Activated CD4-positive, alpha-beta T cell treated with anti-CD3 and anti-CD28 coated beads for 24 hours (primary cell): ENCODE measurements at regions not wholly inside any gene's neighbourhood (a gene's known extent, or its start where the extent isn't known, plus 50 kb on each side); places are given as distances from the start of the nearest gene placed in this dataset.

ENCODE experiments used
- DNase-seq, 2 donors: peaks; one replicate each; pipeline ENCODE4 v3.0.0-alpha.2; 2020; ENCODE audit warnings: low read depth in 2 of 2

DNA sequence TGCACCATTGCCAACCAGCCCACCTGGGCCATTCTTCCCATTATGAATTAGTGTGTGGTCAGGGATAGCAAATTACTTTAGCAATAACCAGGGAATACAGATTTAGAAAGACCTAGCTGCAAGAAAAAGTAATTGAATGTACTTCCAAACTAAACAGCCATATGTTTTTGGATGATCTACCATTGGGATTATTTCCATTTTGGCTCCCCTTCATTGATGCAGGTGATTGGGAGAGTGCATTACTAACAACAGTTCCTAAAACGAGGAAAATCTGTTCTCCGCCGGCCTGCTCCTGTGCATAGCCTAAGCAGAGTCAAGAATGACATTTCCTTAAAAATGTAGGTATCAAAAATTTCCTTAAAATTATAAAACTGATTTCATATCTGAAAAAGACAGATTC lies 58.5 kb downstream of the MAIP1 start:
- DNase-seq: no peak

DNA sequence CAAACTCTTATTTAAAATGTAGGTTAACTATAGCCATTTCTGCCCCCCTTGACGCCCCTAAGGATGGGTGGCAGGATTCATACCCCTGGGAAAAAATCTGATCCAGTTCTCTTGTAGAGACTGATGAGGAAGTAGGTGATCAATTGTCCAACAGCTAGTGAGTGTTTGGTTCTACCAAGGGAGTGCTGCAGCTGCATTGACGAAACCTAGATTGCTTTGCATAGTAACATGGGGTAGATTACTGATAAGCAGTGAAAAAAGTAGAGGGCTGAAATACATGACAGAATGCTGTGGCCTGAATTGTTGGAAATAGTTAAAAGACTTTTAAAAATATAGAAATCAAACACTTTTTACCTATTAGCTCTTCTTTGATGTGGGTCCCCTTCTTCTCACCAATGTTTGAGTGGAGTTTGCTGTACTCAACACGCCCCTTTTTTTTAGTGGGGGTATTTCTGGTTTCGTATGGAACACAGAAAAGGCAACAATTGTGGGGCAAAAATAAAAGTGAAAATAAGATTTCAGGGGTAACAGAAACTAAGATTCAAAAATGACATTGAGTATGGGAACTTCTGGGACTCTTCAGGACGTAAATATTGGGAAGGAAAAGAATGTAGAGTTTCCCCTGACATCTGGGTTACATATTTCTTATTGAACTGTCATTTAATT lies 66.2 kb downstream of the MAIP1 start:
- DNase-seq: no peak

DNA sequence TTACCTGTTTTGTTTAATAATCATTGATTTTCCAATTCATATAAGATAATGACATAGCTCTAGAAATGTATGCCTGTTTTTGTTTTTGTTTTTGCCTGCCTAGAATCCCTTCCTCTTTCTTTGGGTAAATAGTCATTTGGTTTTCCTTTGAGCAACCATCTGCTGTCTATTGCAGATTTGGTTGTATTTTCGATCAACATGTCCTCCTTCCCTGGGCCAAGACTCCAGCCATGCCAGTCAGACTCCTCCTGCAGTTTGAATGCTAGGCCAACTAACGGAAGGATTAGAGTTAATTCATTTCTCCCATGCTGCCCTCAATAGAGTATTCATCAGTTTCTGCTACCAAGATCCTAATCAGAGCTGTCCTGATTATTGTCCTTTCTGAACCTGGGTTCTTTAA lies 67.1 kb downstream of the MAIP1 start:
- no peak for DNase-seq

DNA sequence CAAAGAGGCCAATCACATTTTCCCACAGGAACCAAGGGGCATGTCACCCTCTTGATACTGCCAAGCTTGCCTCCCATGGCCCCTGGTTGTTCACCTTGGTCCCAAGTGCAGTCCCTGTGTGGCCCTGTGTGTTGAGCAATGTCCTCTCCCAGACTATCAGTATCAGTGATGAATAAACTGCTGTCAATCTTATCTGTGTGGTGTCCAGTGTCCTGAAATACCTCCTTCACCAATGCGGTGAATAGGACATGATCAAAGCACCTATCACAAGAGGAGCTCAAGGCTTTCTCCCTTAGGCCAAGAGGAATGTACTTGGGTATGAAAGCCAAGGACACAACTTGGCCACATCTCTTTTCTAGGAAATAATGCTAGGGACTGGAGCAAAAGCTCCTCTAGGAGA lies 68.2 kb downstream of the MAIP1 start:
- DNase-seq: no peak

DNA sequence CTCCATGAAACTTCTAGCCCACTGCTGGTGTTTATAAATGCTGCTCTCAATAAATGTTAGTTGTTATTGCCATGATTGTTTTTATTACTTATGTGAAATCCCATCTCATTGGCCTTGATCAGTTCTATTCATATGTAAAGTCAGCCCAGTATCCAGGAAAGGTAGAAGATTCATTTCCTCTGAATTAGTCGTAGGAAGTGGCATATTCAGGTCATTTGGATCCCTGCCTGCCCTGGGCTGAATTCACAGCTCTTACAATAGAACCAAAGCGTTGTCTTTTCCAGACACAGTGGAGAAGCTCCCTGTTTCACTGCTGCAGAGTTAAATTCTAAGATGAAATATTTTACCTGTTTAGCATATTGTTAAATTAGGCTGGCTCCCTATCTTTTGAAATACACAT lies 70.3 kb downstream of the MAIP1 start:
- DNase-seq: no peak

DNA sequence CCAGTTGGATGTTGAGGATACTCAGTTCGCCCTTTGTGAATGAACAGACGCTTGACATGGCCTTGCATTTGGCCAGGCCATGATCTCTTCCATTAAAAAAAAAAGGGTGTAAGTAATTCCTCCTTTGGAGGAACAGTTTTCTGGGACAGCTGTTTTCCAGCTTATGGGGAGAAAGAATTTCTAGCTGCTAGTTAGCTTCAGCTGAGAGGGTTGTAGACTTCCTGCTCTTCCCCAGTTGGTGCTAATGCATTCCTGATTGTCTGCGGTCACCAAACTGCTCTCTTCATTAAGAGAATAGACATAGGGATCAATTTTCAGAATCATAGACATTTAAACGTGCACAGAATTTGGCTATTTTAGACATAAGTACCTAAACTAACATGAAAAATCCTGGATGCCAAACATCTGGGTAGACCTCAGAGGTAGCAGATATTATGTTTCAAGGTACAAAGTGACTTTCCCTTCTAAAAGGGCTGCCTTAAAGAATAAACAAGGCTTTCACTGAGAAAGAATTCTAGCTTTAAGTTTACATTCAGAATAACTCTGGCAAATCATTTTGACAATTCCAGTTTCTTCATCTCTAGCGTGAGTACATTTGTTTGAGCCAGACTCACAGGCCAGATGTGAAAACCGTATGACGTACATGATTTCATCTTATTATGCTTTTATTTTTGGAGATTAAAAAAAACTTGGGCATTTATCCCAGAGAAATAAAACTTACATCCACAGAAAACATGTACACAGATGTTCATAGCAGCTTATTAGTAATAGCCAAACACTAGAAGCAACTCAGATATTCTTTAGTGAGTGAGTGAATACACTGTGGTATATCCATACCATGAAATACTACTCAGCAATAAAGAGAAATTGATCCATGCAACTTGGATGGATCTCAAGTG lies 71.2 kb downstream of the MAIP1 start:
- DNase-seq: no peak

DNA sequence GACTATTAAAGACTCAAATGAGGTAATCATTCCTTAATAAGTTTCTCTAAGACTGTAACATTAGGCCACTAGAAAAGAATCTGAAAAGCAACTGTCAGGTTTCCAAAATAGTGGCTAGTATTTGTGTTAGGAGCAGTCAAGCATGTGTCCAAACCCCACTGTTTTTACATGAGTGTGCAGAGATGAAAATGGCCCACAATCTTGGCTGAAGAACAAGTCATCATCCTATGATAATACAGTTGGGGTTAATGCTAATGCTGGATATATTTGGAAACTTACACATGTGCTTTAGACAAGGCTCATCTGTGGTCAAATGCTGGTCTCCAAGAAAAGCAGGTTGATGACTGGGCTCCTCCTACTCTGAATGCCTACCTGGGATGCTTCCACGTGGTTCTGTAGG lies 73.6 kb downstream of the MAIP1 start:
- DNase-seq: no peak

DNA sequence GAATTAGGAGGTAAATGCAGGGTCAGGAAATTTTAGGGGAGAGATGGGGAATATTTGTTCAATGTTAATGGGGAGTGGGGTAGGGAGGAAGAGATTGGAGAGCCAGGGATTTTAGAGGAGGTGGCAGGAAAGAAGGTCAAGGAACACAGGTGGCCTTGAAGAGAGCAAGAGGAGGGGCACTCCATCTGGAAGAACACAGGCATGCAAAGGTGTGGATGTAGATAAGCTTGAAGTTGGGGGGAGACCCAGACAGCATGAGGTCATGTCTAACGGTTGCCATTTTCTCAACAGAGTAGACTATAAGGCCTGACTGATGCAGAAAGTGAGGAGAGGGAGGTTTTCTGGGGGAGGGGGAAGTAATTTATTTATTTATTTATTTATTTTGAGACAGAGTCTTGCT lies 77.5 kb downstream of the MAIP1 start:
- no peak for DNase-seq

DNA sequence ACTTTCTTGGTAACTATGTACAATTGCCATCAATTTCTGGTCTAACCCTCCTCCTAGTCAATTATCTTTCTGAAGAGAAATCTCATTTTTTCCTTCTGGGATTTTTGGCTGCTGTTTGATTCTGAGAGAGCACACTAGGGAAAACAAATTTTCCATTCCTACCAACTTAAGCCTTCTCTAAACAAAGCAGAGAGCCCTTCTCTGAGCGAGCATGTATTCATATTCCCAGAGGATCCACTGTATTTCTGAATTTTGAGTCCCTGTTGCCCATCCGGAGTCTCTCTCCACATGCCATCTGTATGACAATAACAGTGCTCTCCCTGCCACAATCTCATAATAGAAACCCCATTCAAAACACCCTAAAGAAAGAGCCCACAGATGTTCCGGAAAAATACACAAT lies 78.5 kb downstream of the MAIP1 start:
- DNase-seq: no peak

DNA sequence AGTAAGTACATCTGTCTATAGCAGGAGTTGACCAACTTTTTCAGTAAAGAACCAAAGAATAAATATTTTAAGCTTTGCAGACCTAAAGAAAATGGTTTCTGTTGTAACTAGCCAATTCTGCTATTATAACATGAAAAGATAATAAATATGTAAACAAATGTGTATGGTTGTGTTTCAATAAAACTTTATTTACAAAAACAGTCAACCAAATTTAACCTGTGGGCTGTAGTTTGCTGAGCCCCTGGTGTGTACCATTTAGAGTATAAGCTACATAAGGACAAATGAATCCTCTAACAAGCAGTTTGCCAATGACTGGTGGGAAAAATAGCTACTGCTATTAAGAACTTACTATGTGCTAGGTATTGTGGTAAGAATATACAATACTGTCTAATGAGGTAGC lies 79.4 kb downstream of the MAIP1 start:
- DNase-seq: no peak

DNA sequence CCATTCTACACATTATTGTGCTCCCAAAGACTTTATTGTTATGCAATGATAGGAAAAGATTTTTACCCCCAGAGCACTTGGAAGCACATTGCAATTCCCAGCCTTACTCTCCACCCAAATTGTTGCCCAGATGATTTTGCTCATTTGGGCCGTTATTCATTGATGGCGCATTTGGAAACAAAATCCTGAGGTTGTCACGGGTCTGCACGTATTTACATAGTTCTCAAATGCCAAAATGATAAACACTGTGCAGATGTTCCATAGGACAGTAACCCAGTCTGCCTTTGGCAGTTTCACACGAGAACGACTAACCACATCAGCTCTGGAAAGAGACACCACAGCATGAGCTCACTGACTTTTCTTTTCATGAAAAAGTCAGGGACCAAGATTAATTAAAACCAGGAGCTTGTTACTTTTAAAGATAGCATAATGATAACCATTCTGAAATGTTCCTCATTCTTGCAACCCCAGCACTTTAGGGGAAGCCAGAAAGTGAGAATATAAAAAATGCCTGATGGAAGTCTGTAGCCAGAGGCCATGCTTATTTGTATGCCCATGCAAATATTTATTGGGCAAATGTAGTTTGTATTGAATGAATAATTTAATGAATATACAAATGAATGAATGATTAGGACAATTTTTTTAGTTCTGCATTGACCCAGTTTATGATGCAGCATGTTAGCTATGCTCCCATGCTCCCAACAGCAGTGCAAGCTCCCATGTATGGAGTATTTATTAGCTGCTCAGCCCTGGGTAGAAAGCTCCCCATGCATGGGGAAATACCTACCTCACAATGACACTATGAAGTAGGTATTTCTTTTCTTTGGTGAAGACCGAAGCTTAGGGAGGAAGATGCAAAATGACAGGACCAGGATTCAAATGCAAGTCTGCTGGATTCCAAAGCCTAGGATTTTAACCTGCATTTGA lies 84.6 kb downstream of the MAIP1 start:
- DNase-seq: no peak

DNA sequence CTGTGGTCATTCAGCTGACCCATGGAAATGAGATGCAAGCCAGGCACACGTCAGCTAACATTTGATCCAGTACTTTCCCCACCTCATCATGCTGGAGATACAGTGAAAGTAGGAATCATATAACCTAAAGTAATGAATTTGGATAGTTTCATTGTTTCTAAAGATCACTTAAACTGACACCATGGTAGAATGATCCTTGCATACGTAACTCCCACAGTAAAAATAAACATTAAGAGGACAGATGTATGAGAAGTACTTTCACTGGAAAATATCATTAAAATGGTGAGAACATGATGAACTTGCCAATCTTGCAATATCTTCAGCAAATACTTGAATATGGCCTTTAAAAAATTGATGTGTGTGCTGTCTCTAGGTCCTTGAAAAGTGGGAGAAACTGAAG lies 85.4 kb downstream of the MAIP1 start:
- DNase-seq: no peak

DNA sequence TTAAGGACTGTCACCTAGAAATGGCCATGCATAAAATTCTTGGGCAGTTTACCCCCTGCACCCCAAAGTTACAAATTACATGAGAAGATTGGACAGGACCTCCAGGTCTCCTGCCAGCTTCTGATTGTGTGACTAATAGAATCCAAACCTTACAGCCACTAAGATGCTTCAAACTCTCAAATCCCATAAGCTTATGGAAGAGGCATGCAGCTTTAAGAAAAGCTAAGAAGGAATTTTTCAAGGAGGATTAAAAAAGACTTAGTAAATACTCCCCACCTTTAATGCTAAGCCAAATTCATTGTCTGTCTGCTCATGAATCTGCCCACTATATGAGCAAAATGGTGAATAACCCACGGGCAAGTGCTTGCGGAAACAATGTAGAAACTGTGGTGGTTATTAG lies 86.3 kb downstream of the MAIP1 start:
- no peak for DNase-seq

DNA sequence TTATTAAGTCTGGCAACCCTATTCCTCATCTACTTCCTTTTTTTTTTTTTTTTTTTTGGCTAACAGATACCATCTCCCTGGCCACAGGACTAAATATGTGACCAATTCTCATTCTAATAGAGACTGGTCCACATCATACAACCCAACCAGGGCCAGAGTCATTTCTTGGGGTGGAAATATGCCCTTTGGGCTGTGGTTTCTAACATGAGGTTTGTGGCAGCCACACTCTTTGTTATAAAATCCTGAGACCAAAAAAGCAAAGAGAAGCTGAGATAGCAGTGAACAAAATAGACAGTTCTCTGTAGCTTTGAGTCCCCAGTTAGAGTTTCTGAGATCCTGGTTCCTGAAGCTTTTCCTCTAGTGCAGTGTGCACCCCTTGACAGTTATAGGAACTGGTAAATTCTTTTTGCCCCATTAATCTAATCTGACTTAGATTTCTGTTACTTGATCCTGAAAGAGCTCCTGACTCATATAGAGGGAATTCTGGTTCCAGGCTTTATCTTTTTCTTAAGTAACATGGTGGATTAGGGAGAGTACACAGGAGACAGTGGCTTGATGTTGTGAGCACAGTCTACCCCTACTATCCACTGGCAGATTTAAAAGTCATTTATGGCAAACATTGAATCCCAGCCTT lies 86.8 kb downstream of the MAIP1 start:
- DNase-seq: no peak

DNA sequence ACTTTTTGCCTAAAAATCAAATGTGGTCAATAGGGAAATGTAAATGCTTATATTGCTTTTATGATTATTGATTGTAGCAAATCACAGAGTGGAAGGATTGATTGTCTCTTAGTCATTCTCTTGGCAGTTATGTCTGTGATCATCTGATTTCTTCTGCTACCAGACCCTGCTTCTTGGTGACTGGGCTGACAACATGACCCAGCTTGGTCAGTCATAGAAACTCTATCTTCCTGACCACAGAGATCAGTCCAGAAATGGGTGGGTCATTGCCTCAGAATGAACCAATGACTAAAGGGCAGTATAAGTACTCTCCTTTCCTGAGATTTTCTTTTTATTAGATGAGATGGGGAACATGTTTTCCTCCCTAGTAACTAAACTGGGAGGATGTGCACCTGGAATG lies 87.6 kb downstream of the MAIP1 start:
- DNase-seq: no peak

DNA sequence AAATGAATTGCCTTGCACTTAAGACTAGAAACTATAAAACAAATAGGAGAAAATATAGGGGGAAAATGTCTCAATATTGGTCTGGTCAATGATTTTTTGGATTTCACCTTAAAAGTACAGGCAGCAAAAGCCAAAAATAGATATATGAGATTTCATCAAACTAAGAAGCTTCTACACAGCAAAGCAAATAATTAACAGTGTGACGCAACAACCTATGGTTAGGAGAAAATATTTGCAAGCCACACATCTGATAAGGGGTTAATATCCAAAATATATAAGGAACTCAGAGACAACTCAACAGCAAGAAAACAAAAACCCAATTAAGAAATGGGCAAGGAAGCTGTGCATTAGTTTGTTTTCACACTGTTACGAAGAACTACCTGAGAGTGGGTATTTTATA lies 89.1 kb downstream of the MAIP1 start:
- no peak for DNase-seq

DNA sequence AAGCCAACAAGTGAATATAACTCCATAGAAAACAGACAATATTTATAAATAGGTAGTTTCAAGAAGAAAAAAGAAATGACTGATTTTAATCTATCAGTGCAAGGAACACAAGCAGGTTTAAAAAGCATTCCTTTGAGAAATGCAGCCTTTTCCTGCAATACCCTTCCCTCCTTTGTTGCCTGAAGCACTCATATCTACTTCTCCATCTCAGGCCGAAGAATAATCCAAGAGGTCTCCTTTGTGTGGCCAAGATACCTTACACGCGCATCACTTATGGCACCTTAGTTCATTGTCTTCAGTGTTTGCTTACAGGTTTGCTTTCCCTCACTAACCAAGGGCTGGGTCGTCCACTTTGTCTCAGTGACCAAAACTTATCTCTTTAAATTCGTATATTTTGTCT lies 93.0 kb downstream of the MAIP1 start:
- DNase-seq: no peak

DNA sequence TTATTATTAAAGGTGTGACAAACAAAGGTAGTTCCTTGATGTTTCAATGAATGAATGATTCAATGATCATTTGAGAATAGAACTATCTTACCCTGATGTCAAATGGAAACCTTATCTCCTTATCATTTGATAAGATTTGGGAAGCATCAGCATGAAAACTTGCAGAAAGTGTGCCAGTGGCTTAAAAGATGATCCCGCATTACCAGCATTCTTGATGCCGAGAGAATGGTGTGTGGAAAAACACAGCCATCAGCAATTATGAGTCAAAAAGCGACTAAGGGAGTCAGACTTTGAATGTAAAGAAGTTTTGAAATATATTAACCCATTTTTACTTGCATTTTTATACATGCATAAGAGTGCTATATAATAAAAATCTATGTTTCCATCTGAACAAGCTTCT lies 93.7 kb downstream of the MAIP1 start:
- no peak for DNase-seq

DNA sequence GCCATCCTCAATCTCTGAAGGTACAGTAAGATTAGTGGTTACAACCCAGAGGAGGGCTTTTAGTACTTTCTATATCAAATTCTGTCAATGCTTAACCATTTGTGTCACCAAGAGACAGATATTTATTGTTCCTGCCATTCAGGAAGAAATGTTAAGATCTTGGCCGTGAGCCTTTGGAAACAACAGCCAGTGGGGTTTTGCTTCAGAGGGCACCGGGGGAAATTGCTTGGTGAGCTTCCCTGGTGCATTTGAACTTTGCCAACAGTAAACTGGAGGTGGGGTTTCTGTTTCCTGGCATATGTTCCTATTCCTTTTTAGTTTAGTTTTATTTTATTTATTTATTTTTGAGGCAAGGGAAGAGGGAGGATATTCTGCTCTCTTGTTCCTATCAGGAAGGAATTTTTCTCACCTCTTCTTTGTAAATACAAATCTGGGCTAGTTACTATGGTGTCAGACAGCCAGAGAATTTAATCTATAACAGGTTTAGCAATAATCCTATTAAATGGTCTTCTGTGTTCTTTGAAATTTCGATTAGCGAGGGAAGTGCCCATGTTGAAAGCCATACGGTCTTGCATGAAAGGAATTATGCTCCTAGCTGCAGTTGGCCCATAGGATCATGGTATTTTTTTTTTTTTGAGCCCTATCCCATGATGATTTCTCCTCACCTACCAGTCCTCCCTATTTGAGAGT lies 95.7 kb downstream of the MAIP1 start:
- no peak for DNase-seq

DNA sequence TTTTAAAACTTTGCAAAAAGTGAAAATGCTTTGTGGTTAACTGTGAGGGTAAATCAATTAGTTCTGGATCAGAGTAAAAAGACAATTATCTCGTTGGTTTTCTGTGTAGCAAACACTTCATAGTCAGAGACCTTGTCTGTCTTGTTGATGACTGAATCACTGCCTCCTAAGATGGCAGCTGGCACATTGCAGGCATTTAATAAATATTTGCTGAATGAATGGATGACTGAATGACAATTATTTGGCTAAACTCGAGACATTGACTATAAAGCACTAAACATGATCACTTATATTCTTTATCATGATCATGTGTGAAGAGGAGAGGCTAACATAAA lies 96.2 kb downstream of the MAIP1 start:
- no peak for DNase-seq

DNA sequence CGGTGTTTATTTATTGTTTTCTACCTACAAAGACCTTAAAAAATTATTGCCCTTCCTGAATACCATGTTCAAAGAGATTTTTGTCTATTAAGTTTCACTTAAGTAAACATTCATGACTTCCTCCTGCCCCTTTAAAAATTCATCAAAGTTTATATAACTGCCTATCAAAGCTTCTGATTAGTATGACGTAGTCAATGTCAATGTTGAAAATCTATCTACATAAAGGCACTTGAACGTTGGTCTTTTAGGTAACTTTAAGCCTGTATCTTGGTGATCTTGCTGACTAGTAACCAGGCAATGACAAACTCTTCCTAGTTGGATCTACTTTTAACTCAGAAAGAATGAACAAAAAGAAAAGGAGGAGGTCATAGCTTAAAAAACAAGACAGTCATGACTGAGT lies 97.2 kb downstream of the MAIP1 start:
- no peak for DNase-seq
